Suppressor macrophage (primary cell): ENCODE measurements at regions not wholly inside any gene's neighbourhood (a gene's known extent, or its start where the extent isn't known, plus 50 kb on each side); places are given as distances from the start of the nearest gene placed in this dataset.
"Not testable (repeated sequence)": the region's sequence is repeated elsewhere in the genome, so short reads cannot be mapped to it uniquely, and the experiment has no call there.

Experiments
- DNase-seq, 4 experiments: peaks; one replicate each; pipeline ENCODE4 v3.0.0-alpha.2; 2020 to 2022

DNA sequence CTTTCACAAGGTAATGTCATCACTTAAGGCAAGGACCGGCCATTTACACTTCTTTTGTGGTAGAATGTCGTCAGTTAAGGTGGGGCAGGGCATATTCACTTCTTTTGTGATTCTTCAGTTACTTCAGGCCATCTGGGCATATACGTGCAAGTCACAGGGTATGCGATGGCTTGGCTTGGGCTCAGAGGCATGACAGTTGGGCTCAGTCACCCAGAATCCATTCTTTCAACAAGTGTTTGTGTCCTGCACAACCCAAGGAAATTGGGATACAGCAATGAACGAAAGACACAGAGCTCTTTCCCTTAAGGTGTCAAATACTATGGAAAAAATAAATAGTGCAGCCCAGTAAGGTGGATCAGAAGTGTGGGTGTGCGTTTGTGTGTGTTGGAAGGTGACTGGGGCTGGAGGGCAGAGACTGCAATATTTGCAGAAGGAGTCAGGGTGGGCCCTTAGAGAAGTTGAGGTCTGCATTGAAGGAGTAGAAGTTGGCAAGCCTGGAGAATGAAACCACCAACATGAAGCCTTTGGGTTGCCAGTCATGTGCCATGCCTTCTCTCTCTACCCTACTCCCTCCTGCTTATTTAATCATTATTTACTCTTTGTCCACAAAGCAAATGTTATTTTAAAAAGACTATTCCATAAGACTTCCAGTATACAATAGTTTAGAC is 222.8 kb upstream of the PRKCQ start:
- DNase-seq = peak in 2 of 4 experiments; percentile 12 to 13

- no peak for DNase-seq
Measured at GRCh38 chr10:6796231-6796630, 216.2 kb upstream of the PRKCQ start.

DNA sequence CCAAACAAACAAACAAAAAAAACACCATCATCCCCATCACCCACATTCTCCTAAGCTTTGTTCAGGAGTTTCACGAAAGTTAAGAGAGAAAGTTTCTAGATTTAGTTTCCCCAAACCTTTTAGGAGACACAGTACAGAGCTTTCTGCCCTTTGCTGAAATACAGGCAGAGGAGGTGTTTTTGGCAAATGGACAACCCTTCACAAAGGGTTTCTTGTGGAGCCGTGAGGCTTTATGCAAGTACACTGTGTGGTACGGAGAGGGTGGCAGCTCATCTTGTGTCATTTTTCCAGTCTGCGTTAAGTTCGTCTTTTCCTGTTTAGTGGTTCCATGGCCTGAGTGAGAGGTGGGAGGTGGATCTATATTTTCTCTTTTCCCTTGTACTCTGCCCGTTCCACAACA is 215.5 kb upstream of the PRKCQ start:
- no peak for DNase-seq

DNA sequence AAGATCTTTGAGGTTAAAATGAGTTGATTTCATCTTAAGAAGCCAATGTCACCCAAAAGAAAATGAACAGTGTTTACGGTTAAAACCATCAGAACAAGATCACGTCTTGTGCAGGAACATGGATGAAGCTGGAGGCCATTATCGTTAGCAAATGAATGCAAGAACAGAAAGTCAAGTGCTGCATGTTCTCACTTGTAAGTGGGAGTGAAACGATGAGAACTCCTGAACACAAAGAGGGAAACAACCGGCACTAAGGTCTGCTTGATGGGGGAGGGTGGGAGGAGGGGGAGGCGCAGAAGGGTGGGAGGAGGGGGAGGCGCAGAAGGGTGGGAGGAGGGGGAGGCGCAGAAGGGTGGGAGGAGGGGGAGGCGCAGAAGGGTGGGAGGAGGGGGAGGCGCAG is 214.8 kb upstream of the PRKCQ start:
- not testable (repeated sequence) for DNase-seq

DNA sequence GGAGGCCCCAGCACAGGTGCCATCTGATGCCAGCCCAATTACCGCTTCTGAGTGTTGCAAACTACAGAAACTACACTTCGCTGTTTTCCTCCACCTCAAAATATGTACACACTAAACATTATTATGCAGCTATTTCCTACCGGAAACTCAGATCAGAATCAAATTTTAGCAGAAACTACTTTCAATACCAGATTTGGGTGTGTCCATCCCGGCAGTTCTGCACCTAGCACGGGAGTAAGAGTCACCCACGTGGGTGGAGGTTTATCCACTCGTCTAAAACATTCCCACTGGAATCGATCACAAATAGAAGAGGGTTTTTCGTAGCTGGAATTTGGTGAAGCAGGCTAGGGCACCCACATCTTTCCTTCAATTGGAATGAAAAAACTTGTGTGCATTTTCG is 214.4 kb upstream of the PRKCQ start:
- no peak for DNase-seq

GRCh38 chr10:6788731-6789130 is 208.7 kb upstream of the PRKCQ start:
- DNase-seq = no peak

GRCh38 chr10:6788231-6788630 is 208.2 kb upstream of the PRKCQ start:
- DNase-seq = no peak

- no peak for DNase-seq
Measured at GRCh38 chr10:6787718-6788117, 207.6 kb upstream of the PRKCQ start.

DNA sequence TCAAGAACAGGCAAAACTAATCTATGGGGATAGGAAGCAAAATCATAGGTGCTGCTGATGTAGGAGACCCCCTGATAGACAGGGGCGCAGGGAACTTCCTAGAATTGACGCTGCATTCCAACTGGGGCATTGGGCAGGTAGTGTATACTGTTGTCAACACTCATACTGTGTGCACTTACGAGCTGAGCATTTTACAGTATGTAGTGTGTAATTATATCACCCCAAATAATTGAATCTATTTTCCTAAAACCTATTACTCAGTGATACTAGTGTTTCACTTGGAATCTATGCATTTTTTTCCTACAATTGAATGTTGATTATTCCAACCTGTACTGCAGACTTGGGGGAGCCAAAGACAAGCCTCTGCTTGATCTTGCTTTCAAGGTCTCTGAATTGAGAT is 207.0 kb upstream of the PRKCQ start:
- DNase-seq = no peak

DNA sequence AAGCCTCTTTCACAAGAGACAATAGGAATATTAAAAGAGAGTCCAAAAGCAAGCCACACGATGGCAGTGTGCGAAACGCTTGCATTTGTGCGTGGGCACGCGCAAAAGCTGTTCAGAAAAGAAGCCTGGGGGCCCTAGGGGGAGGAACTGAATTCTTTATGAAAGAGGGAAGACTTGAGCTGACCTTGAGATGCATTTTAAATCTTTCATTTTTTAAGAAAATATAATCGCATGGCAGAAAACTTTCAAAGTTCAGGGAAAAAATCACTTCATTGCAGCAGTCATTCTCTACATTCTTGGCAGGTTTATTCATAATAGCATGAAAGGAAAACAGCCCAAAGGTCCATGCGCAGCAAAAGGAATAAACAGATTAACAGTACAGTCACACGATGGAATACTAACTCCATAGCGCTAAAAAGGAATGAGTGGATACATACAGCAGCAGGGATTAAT is 206.5 kb upstream of the PRKCQ start:
- peak; percentile 20 to 36 (median 31) for DNase-seq

DNA sequence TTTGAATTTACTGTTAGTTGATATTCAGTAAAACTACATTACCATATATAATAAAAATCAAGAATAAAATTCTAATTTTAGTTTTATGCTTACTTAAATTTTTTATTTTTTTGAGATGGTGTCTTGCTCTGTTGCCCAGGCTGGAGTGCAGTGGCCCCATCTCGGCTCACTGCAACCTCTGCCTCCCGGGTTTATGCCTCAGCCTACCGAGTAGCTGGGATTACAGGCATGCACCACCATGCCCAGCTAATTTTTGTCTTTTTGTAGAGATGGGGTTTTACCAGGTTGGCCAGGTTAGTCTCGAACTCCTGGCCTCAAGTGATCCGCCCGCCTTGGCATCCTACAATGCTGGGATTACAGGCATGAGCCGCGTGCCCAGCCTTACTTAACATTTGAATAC is 204.4 kb upstream of the PRKCQ start:
- not testable (repeated sequence) for DNase-seq

DNA sequence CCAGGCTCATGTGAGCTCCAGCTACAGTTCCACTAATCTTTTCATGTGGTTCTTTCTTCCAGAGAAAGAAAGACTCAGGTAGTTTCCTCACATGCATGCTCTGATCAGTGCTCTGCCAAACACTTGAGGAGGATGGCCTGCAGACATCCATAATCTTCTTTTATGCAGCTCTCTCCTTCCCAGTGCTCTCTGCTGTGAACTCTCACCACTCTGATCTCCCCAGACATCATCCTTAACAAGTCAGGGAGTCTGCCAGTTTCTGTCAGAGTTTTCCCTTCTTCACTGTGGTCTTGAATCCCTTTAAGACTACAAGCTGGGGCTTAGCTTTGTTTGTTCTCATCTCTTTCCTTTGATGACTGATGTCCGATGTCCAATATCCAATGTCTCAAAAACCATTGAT is 203.4 kb upstream of the PRKCQ start:
- DNase-seq = no peak

DNA sequence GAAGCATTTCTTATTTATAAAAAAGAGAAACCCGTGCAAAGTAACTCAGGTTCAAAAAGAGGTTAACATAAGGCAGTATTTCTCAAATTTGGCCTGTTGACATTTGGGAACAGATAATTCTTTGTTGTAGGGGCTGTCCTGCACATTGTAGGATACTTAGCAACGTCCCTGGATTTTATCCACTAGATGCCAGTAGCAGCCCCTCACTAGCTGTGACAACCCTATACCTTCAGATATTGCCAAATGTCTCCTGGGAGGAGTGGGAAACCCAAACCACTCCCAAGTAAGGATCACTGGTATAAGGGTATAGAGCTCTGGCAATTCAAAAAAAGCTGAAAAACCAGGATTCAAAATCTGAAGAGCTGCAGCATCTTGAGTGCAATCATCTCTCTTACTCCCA is 202.3 kb upstream of the PRKCQ start:
- no peak for DNase-seq

DNA sequence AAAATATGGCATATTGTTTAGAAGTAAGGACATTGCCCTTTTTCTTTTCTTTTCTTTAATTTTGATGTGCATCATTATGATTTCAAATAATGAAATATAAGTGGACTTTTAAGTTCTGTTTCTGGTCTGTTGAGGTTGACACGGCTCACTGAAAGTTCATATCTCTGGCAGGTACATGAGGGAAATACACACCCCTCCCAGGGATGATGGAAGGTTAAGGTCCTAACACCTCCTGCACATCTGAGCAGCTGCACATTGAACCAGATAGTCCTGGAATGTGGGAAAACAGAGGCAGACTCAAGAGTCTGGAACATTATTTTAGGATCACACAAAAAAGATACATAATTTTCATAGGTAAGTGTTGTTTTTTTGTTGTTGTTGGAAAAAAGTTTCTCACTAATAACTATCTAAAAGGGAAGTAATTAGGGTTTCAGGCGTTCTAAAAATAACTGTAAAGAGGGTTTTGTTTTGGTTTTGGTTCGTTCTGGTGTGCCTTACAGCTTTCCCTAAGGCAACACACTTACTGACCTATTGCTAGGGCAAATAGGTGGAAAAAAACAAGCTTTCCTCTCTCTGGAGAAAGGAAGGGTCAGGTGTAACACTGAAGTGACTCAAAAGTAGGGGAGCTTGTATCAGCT is 201.2 kb upstream of the PRKCQ start:
- no peak for DNase-seq

DNA sequence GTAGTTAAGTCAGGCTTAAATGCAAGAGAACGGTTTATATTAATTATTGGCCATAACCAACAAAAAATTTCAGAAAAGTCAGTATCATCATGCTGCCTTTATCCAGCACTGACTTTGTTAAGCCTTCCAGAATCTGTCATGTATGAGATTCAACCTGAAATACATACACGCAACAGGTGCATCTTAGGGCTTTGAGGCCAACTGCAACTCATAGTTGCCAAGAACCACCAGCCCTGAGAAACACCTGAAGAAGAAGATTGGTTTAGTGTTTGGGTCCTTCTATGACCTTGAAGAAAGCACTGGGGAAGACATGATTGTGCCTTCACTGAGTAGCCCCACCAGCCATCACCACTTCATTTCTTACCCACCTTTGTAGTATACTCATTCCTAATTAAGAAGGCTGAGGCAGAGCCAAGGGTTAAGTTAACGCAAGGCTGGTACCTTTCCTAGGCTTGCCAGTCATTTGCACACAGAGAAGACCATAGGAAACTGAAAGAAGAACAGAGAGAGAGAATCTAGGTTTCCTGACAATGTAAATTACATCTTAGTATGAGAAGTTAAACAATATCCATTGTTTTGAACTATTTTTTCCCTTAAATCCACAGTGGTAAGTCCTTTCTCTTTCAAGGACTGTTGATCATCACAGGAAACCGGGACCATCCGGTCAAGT is 200.1 kb upstream of the PRKCQ start:
- no peak for DNase-seq

DNA sequence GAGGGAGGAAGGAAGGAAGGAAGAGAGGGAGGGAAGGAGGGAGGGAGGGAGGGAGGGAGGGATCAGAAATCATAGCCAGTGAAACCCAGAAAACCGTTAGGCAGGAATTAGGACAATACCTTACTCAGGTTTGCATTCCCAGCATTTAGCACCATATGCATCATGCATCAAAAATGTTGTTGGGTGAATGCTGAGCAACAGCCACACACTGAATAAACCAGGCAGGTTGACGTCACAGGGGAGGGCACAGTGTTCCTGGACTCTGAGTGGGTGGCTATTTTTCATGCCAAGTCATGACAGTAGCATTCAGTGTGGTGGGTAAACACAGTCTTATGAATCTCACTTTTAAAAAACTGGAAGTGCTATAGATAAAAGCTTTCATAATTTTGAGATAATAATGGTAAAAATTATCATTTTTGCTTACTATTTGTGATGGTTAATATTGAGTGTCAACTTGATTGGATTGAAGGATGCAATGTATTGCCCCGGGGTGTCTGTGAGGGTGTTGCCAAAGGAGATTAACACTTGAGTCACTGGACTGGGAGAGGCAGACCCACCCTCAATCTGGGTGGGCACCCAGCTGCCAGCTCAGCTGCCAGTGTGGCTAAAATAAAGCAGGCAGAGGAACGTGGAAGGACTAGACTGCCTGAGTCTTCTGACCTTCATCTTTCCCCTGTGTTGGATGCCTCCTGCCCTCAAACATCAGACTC is 199.1 kb upstream of the PRKCQ start:
- peak in 2 of 4 experiments; percentile 11 to 25 for DNase-seq

- DNase-seq = no peak
Measured at GRCh38 chr10:6776170-6776569, 196.1 kb upstream of the PRKCQ start.

DNA sequence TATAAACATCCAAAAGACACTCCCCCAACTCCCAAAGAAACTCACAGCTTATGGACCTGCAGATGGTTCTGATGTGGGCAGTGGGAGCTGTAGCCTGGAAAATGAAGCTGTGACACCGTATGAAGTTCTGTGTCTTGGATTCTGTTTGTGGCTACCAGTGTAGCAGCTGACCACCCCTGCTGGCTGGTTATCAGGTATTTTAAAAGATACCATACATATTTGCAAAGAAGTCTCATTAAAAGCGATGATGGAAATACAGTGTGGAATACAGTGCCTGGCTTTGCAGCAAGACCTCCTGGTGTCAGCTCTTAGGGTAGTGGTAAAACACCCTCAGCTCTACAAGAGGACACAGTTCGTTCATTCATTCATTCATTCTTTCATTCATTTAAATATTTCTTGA is 194.3 kb upstream of the PRKCQ start:
- no peak for DNase-seq

DNA sequence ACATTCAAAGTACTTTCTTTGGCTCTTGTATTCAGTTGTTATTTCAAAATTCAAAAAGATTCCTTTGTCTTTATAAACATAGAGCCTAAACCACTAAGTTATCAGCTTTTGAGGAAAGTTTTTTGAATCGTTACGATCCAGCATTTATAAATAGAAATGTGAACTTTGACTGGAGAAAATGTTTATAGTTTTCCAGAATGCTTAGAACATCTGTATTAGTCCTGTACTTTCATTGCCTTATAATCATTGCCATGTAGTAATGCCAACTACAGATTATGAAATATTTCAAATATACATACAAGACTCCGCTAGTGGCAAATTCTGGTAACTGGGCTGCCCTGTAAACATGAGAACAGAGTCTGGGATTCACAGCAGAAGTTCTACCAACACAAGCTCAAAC is 191.3 kb upstream of the PRKCQ start:
- DNase-seq = no peak

DNA sequence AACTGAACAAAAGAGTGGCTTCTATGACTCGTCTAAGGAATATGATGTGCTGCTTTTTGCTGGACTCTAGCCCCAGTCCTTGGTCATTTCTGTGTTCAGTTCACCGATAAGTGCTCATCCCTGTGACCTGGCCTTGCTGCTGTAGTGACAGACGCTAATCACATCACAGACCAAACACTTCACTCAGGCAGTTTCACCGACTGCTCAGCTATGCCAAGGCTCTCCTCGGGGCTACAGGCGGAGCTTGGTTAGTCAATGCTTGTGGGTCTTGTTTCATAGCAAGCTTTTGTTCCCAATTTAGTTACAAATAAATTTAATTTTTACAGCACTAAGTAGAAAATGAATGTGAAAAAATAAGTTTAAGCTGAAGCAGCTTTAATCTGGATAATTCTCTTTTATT is 190.8 kb upstream of the PRKCQ start:
- no peak for DNase-seq

DNA sequence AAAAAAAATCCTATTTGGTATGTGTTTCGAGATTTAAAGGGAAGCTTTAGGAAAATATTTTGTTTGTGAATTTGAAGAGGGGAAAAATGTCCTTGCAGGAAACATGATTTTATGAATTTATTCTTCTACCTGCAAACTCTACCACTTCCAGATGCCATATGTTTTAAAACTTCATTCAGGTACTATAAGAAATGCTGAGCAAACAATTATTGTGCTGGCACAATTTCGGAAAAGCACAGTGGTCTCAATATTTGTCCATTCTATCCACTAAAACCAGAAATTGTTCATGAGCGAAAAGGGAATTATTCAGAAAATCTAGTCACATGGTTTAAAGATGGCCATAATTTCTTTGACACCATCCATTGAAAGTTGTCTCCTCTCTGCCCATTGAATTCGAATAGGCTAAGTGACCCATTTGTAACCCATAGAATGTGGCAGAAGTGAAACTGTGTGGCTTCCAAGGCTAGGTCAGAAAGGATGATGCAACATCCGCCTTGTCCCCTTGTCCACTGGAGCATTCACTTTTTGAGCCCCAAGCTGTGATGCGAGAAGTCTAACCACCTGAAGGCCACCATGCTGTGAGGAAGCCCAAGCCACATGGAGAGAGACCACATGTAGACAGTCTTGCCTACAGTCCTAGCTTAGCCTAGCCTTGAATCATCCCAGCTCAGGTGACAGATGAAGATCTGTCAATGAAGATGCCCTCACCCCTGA is 189.8 kb upstream of the PRKCQ start:
- DNase-seq = peak in 3 of 4 experiments; percentile 20 to 45 (median 39)

DNA sequence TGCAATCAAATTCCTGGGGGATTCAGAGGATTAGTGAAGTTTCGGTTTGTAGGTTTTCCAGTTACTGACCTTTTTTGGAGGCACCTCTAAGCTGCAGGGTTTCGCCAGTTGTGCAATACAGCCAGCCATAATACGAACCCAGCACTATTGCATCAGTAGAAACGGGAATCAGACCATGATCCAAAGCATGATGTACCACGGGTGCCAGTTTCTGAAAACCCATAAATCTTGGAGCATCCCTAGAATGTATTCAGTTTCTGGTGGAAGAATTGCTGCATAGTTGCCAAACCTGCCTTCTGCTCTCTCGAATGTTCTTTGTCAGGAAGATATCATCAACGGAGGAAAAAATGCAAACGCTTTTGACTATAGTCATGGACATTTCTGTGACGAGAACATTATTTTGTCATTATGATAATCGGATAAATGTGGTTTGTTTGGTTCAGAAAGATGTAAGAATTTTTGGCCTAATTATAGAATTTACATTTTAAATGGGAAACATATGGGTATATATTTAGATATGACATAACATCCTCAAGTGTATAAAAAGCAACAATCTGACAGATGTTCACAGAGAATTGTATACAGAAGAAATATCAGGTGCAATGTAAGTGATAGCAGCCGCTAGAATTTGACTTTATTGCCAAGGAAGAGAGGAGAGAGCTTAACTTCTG is 186.2 kb upstream of the PRKCQ start:
- peak in 1 of 4 experiments; percentile 8 for DNase-seq
